Upper lobe of left lung (tissue), 4 donors: ENCODE measurements at regions not wholly inside any gene's neighbourhood (a gene's known extent, or its start where the extent isn't known, plus 50 kb on each side); places are given as distances from the start of the nearest gene placed in this dataset.

Experiments
- CTCF ChIP-seq, 6 experiments: fragments of 450-650 bp in 4 of 6; fragments of 200-600 bp in 2 of 6; sonication (generic) in 2 of 6; IDR thresholded peaks; one replicate each; pipeline ENCODE4 v1.5.1; 2016 to 2019; ENCODE audit warnings: antibody characterized with exemption in 6 of 6
- EP300 ChIP-seq, 4 donors: sonication (generic); formaldehyde crosslinking; IDR thresholded peaks; one replicate each; pipeline ENCODE4 v1.5.1; 2017; ENCODE audit warnings: antibody characterized with exemption in 4 of 4, control low read depth in 2 of 4
- POLR2AphosphoS5 ChIP-seq, 2 donors: sonication (generic); formaldehyde crosslinking; IDR thresholded peaks; one replicate each; pipeline ENCODE4 v1.5.1; 2017; ENCODE audit warnings: antibody characterized with exemption in 2 of 2

- TF ChIP-seq CTCF (IDR thresholded peaks at IDR 0.05) (no peak), EP300 (IDR thresholded peaks at IDR 0.05) (no peak), POLR2AphosphoS5 (IDR thresholded peaks at IDR 0.05) (no peak)
Measured at GRCh38 chr15:87730706-87731105, 525.8 kb downstream of the NTRK3 start.
